ENCODE measurements at regions not wholly inside any gene's neighbourhood (a gene's known extent, or its start where the extent isn't known, plus 50 kb on each side); places are given as distances from the start of the nearest gene placed in this dataset.

GRCh38 chr2:126765395-126765794 is 109.4 kb downstream of the GYPC start:
- Histone ChIP-seq H2AFZ (replicated peaks) (no peak overlapping the region), H3K27me3 (no peaks in the 10 kb centered on the region), H3K36me3 (no peaks in the 10 kb centered on the region), H3K4me1 (no peaks in the 10 kb centered on the region), H3K4me2 (no peak overlapping the region), H4K20me1 (ENCODE audit: low read depth) (no peaks in the 10 kb centered on the region), H3K4me3 (no peak overlapping the region), H3F3A (ENCODE audit: low read depth) (no peaks in the 10 kb centered on the region), H3K9me3 (ENCODE audit: low read depth) (no peaks in the 10 kb centered on the region), H3K79me2 (ENCODE audit: low read depth) (no peaks in the 10 kb centered on the region), H3K9ac (no peak overlapping the region), H3K27ac (no peak overlapping the region)
- TF ChIP-seq EZH2 (IDR thresholded peaks at IDR 0.05) (no peak), EZH2phosphoT487 (IDR thresholded peaks at IDR 0.05) (no peak), CTCF (IDR thresholded peaks at IDR 0.05) (no peak)
- peaks cover 4% of the 10 kb centered on the region for H3K9me3 Mint-ChIP-seq
- DNase-seq (ENCODE audit: low spot score): no peak
- H3K27me3 Mint-ChIP-seq (ENCODE audit: insufficient read depth, low read depth): peaks cover 2% of the 10 kb centered on the region
- H3K27ac Mint-ChIP-seq: no peak overlapping the region
- no peaks in the 10 kb centered on the region for H3K4me1 Mint-ChIP-seq
- H3K4me3 Mint-ChIP-seq: no peak overlapping the region
- H3K36me3 Mint-ChIP-seq: no peaks in the 10 kb centered on the region

DNA sequence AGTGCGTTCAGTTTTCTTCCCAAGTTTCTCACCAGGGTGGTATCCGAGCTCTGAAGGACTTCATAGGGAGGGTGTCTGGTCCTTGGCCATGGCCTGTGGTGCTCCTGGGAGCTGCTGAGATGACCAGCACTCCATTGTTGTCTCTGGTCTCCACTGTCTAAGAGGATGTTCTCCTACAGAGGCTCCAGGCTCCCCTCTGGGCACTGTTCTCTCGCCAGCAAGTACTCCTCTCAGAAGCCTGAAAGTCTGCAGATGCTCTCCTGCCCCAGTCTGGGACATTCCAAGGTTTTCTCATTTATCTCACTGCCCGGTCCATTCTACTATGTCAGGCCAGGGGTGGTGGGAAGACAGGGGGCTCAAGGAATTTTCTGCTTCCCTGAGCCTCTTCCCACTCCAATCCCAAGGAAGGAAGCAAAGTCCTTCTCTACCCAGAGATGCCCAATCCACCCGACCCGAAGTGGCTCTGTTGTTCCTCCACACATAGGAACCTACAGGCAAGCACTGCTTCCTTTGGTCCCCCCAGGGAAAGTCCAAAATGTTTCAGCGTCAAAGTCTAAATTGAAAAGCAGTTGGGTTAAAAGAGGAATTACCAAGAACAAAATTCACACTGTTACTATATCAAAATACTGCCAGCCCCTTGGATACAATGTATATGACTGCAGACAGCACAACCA is 110.5 kb downstream of the GYPC start:
- no peaks in the 10 kb centered on the region for H3K36me3 Mint-ChIP-seq
- H3K9me3 Mint-ChIP-seq: peaks cover 4% of the 10 kb centered on the region
- DNase-seq (ENCODE audit: low spot score): no peak
- Histone ChIP-seq H3K27ac (no peak overlapping the region), H3K79me2 (ENCODE audit: low read depth) (no peaks in the 10 kb centered on the region), H3K9me3 (ENCODE audit: low read depth) (no peaks in the 10 kb centered on the region), H3K4me3 (no peak overlapping the region), H2AFZ (replicated peaks) (no peak overlapping the region), H3K4me1 (no peaks in the 10 kb centered on the region), H3F3A (ENCODE audit: low read depth) (no peaks in the 10 kb centered on the region), H3K9ac (no peak overlapping the region), H3K36me3 (no peaks in the 10 kb centered on the region), H4K20me1 (ENCODE audit: low read depth) (no peaks in the 10 kb centered on the region), H3K27me3 (no peaks in the 10 kb centered on the region), H3K4me2 (no peak overlapping the region)
- H3K27me3 Mint-ChIP-seq (ENCODE audit: insufficient read depth, low read depth): peaks cover 2% of the 10 kb centered on the region
- H3K4me3 Mint-ChIP-seq: no peak overlapping the region
- TF ChIP-seq EZH2 (IDR thresholded peaks at IDR 0.05) (no peak), CTCF (IDR thresholded peaks at IDR 0.05) (no peak), EZH2phosphoT487 (IDR thresholded peaks at IDR 0.05) (no peak)
- no peaks in the 10 kb centered on the region for H3K4me1 Mint-ChIP-seq
- H3K27ac Mint-ChIP-seq: no peak overlapping the region

GRCh38 chr2:126766969-126767296 is 111.0 kb downstream of the GYPC start:
- no peak overlapping the region for H3K9ac ChIP-seq
- no peaks in the 10 kb centered on the region for H3K36me3 Mint-ChIP-seq
- TF ChIP-seq EZH2phosphoT487 (IDR thresholded peaks at IDR 0.05): no peak
- no peak for TF ChIP-seq CTCF (IDR thresholded peaks at IDR 0.05)
- TF ChIP-seq EZH2 (IDR thresholded peaks at IDR 0.05): no peak

More at GRCh38 chr2:126766969-126767296, 111.0 kb downstream of the GYPC start:
- H3K27me3 Mint-ChIP-seq (ENCODE audit: insufficient read depth, low read depth): peaks cover 4% of the 10 kb centered on the region
- H3K27me3 ChIP-seq: no peaks in the 10 kb centered on the region
- no peaks in the 10 kb centered on the region for H3F3A ChIP-seq (ENCODE audit: low read depth)
- H3K36me3 ChIP-seq: no peaks in the 10 kb centered on the region
- H3K79me2 ChIP-seq (ENCODE audit: low read depth): no peaks in the 10 kb centered on the region
- no peaks in the 10 kb centered on the region for H3K4me1 Mint-ChIP-seq
- no peaks in the 10 kb centered on the region for H3K9me3 ChIP-seq (ENCODE audit: low read depth)
- no peak overlapping the region for H3K27ac ChIP-seq
- H3K4me2 ChIP-seq: no peak overlapping the region
- no peak overlapping the region for H2AFZ ChIP-seq (replicated peaks)
- no peak overlapping the region for H3K4me3 Mint-ChIP-seq
- H3K9me3 Mint-ChIP-seq: peaks cover 4% of the 10 kb centered on the region
- no peak for DNase-seq (ENCODE audit: low spot score)
- H4K20me1 ChIP-seq (ENCODE audit: low read depth): no peaks in the 10 kb centered on the region
- no peaks in the 10 kb centered on the region for H3K4me1 ChIP-seq
- no peak overlapping the region for H3K27ac Mint-ChIP-seq
- no peak overlapping the region for H3K4me3 ChIP-seq
